PC-3 (cell line): ENCODE measurements at regions not wholly inside any gene's neighbourhood (a gene's known extent, or its start where the extent isn't known, plus 50 kb on each side); places are given as distances from the start of the nearest gene placed in this dataset.

Experiments
- CTCF ChIP-seq: fragments of 300-600 bp; sonication (generic); conservative IDR thresholded peaks from 2 replicates; pipeline ENCODE4 v1.5.1; 2017; ENCODE audit warnings: antibody characterized with exemption, low read depth, mild to moderate bottlenecking, low read length
- EZH2 ChIP-seq: fragments of 300-600 bp; sonication (generic); IDR thresholded peaks from one replicate; pipeline ENCODE4 v1.6.1; 2017; ENCODE audit warnings: antibody characterized with exemption, mild to moderate bottlenecking, low read length; ENCODE audit not compliant: unreplicated experiment
- EZH2phosphoT487 ChIP-seq: fragments of 300-600 bp; sonication (generic); IDR thresholded peaks from 2 replicates; pipeline ENCODE4 v1.6.1; 2018; ENCODE audit warnings: mild to moderate bottlenecking, antibody characterized with exemption, low read length, borderline replicate concordance

- TF ChIP-seq CTCF: no peak
- TF ChIP-seq EZH2: no peak
- no peak for TF ChIP-seq EZH2phosphoT487
Measured at GRCh38 chr10:53697038-53697437, 924.5 kb upstream of the MBL2 start.
